DND-41 (cell line): ENCODE measurements at regions not wholly inside any gene's neighbourhood (a gene's known extent, or its start where the extent isn't known, plus 50 kb on each side); places are given as distances from the start of the nearest gene placed in this dataset.

Experiments used
- CTCF ChIP-seq: IDR thresholded peaks from 2 replicates; pipeline ENCODE4 v1.5.1; 2012; ENCODE audit warnings: borderline replicate concordance, low read length, moderate library complexity, mild to moderate bottlenecking; ENCODE audit not compliant: poor library complexity, severe bottlenecking; ENCODE audit errors: extremely low read depth
- EZH2 ChIP-seq: IDR thresholded peaks from 3 replicates; pipeline ENCODE4 v1.6.1; 2012; ENCODE audit warnings: borderline replicate concordance, low read depth, mild to moderate bottlenecking, moderate library complexity, low read length, inconsistent platforms; ENCODE audit not compliant: severe bottlenecking

- no peak for TF ChIP-seq CTCF
- TF ChIP-seq EZH2 = no peak
Measured at GRCh38 chr20:56954797-56955196, 311.6 kb downstream of the BMP7 start.
